CD4-positive, alpha-beta memory T cell (primary cell): ENCODE measurements at regions not wholly inside any gene's neighbourhood (a gene's known extent, or its start where the extent isn't known, plus 50 kb on each side); places are given as distances from the start of the nearest gene placed in this dataset.
A peak's percentile ranks its signal among the peaks of the same experiment; 100 is the strongest.

Experiments used
- CTCF ChIA-PET: fragments of 350-600 bp; sonication (Branson Sonifier 250); formaldehyde crosslinking; loops from one replicate; lab custom pipeline; 2021; ENCODE audit warnings: inconsistent platforms; ENCODE audit not compliant: partially characterized antibody; lab: Charles Lee
- POLR2A ChIA-PET: fragments of 350-600 bp; sonication (Branson Sonifier 250); formaldehyde crosslinking; loops from one replicate; lab custom pipeline; 2021; ENCODE audit not compliant: partially characterized antibody; lab: Charles Lee
- DNase-seq, 5 donors: peaks; one replicate each; pipeline versions ENCODE4 v3.0.0 to v3.0.0-alpha.2; 2020 to 2022; ENCODE audit warnings: mixed read lengths in 1 of 5
- H3K27ac ChIP-seq: one replicate; pipeline ENCODE4 v1.7.0; 2013; ENCODE audit warnings: low read depth, low read length
- H3K27me3 ChIP-seq: 2 replicates; pipeline ENCODE4 v1.7.0; 2013; ENCODE audit warnings: mild to moderate bottlenecking, low read length, moderate library complexity; ENCODE audit not compliant: insufficient read depth
- H3K36me3 ChIP-seq: 2 replicates; pipeline ENCODE4 v1.7.0; 2013; ENCODE audit warnings: mild to moderate bottlenecking, low read length, moderate library complexity; ENCODE audit not compliant: insufficient read depth
- H3K4me1 ChIP-seq: 2 replicates; pipeline ENCODE4 v1.7.0; 2013; ENCODE audit warnings: mild to moderate bottlenecking, low read length, moderate library complexity; ENCODE audit not compliant: insufficient read depth
- H3K4me3 ChIP-seq, 2 donors: one replicate each; pipeline ENCODE4 v1.7.0; 2013; ENCODE audit warnings: low read length in 2 of 2, mild to moderate bottlenecking in 1 of 2
- H3K9me3 ChIP-seq, 2 donors: one replicate each; pipeline ENCODE4 v1.7.0; 2013; ENCODE audit warnings: low read length in 2 of 2, control low read depth in 1 of 2; ENCODE audit not compliant: control insufficient read depth in 1 of 2
- H3K27ac Mint-ChIP-seq, 7 donors: one replicate each; pipeline ENCODE4 v1.8.0; 2020 to 2021; ENCODE audit warnings: mixed read lengths in 7 of 7, mild to moderate bottlenecking in 6 of 7, inconsistent platforms in 3 of 7, moderate library complexity in 3 of 7
- H3K27me3 Mint-ChIP-seq, 2 donors: one replicate each; pipeline ENCODE4 v1.8.0; 2020 to 2021; ENCODE audit warnings: mixed read lengths in 2 of 2
- H3K36me3 Mint-ChIP-seq, 2 donors: one replicate each; pipeline ENCODE4 v1.8.0; 2020 to 2021; ENCODE audit warnings: mixed read lengths in 2 of 2, inconsistent platforms in 1 of 2, mild to moderate bottlenecking in 1 of 2
- H3K4me1 Mint-ChIP-seq, 4 donors: one replicate each; pipeline ENCODE4 v1.8.0; 2020 to 2021; ENCODE audit warnings: mixed read lengths in 4 of 4, mild to moderate bottlenecking in 1 of 4
- H3K4me3 Mint-ChIP-seq, 8 donors: one replicate each; pipeline ENCODE4 v1.8.0; 2020 to 2021; ENCODE audit warnings: mixed read lengths in 8 of 8, mild to moderate bottlenecking in 7 of 8, moderate library complexity in 6 of 8, inconsistent platforms in 3 of 8
- H3K9me3 Mint-ChIP-seq, 8 donors: one replicate each; pipeline ENCODE4 v1.8.0; 2020 to 2021; ENCODE audit warnings: mixed read lengths in 8 of 8, mild to moderate bottlenecking in 5 of 8, inconsistent platforms in 3 of 8, moderate library complexity in 1 of 8
- intact Hi-C: fragments of 100-400 bp; cut with micrococcal nuclease; formaldehyde crosslinking; loops from one replicate; pipeline ENCODE4 v1.15.1; 2023

GRCh38 chr2:48190230-48190629 lies 124.3 kb upstream of the FOXN2 start:
- Mint-ChIP-seq H3K4me1 (no peaks in the 10 kb centered on the region), H3K4me3 (no peak overlapping the region), H3K27me3 (peaks cover 0 to 1% of the 10 kb centered on the region in 2 donors), H3K27ac (no peak overlapping the region), H3K9me3 (peaks cover 0 to 5% (median 0%) of the 10 kb centered on the region in 8 donors), H3K36me3 (peaks cover 0 to 7% of the 10 kb centered on the region in 2 donors)
- ChIA-PET CTCF (no interaction called here), POLR2A (no interaction called here)
- Histone ChIP-seq H3K4me1 (no peaks in the 10 kb centered on the region), H3K4me3 (no peak overlapping the region), H3K27me3 (no peaks in the 10 kb centered on the region), H3K9me3 (no peaks in the 10 kb centered on the region), H3K36me3 (no peaks in the 10 kb centered on the region), H3K27ac (no peak overlapping the region)
- intact Hi-C loops: no loop called here
- DNase-seq: no peak

- ChIA-PET POLR2A (no interaction called here), CTCF (no interaction called here)
- no peak overlapping the region for H3K4me3 Mint-ChIP-seq
- Histone ChIP-seq H3K4me1 (no peaks in the 10 kb centered on the region), H3K36me3 (no peaks in the 10 kb centered on the region), H3K27ac (no peak overlapping the region), H3K9me3 (no peaks in the 10 kb centered on the region), H3K4me3 (no peak overlapping the region), H3K27me3 (no peaks in the 10 kb centered on the region)
- H3K27ac Mint-ChIP-seq: peak overlapping the region in 1 of 7 donors; percentile 6
- H3K36me3 Mint-ChIP-seq: peaks cover 0 to 2% of the 10 kb centered on the region in 2 donors
- intact Hi-C loops: no loop called here
- no peaks in the 10 kb centered on the region for H3K4me1 Mint-ChIP-seq
- peaks cover 0 to 3% (median 0%) of the 10 kb centered on the region in 8 donors for H3K9me3 Mint-ChIP-seq
- no peaks in the 10 kb centered on the region for H3K27me3 Mint-ChIP-seq
- no peak for DNase-seq
These were observed 119.8 kb upstream of the FOXN2 start for GRCh38 chr2:48194641-48195040.

- Histone ChIP-seq H3K27ac (no peak overlapping the region), H3K4me1 (no peaks in the 10 kb centered on the region), H3K9me3 (no peaks in the 10 kb centered on the region), H3K27me3 (no peaks in the 10 kb centered on the region), H3K36me3 (no peaks in the 10 kb centered on the region), H3K4me3 (no peak overlapping the region)
- Mint-ChIP-seq H3K27ac (peak overlapping the region in 2 of 7 donors; percentile 6 to 80), H3K4me3 (no peak overlapping the region), H3K36me3 (no peaks in the 10 kb centered on the region), H3K27me3 (no peaks in the 10 kb centered on the region), H3K9me3 (no peaks in the 10 kb centered on the region), H3K4me1 (no peaks in the 10 kb centered on the region)
- intact Hi-C loops: no loop called here
- ChIA-PET POLR2A (no interaction called here), CTCF (no interaction called here)
- no peak for DNase-seq
These were observed 119.3 kb upstream of the FOXN2 start for GRCh38 chr2:48195169-48195568.

GRCh38 chr2:48197618-48198017 lies 116.9 kb upstream of the FOXN2 start:
- Histone ChIP-seq H3K36me3 (no peaks in the 10 kb centered on the region), H3K4me1 (no peaks in the 10 kb centered on the region), H3K9me3 (no peaks in the 10 kb centered on the region), H3K27me3 (no peaks in the 10 kb centered on the region), H3K4me3 (no peak overlapping the region), H3K27ac (no peak overlapping the region)
- H3K4me3 Mint-ChIP-seq: no peak overlapping the region
- H3K9me3 Mint-ChIP-seq: no peaks in the 10 kb centered on the region
- intact Hi-C loops: no loop called here
- ChIA-PET POLR2A (no interaction called here), CTCF (no interaction called here)
- no peaks in the 10 kb centered on the region for H3K4me1 Mint-ChIP-seq
- peak overlapping the region in 1 of 7 donors; percentile 3 for H3K27ac Mint-ChIP-seq
- no peak for DNase-seq
- H3K27me3 Mint-ChIP-seq: no peaks in the 10 kb centered on the region
- H3K36me3 Mint-ChIP-seq: no peaks in the 10 kb centered on the region

GRCh38 chr2:48198371-48198770 lies 116.1 kb upstream of the FOXN2 start:
- H3K9me3 ChIP-seq: no peaks in the 10 kb centered on the region
- H3K27me3 ChIP-seq: no peaks in the 10 kb centered on the region
- no peaks in the 10 kb centered on the region for H3K36me3 Mint-ChIP-seq
- H3K27ac ChIP-seq: no peak overlapping the region
- no peaks in the 10 kb centered on the region for H3K4me1 Mint-ChIP-seq
- H3K36me3 ChIP-seq: no peaks in the 10 kb centered on the region
- H3K4me1 ChIP-seq: no peaks in the 10 kb centered on the region
- no peak overlapping the region for H3K4me3 ChIP-seq
- no peaks in the 10 kb centered on the region for H3K27me3 Mint-ChIP-seq
- H3K27ac Mint-ChIP-seq: peak overlapping the region in 1 of 7 donors; percentile 70
- POLR2A ChIA-PET: no interaction called here
- no peak for DNase-seq
- intact Hi-C loops: no loop called here
- H3K9me3 Mint-ChIP-seq: no peaks in the 10 kb centered on the region
- CTCF ChIA-PET: no interaction called here
- H3K4me3 Mint-ChIP-seq: no peak overlapping the region

- no peaks in the 10 kb centered on the region for H3K27me3 Mint-ChIP-seq
- Histone ChIP-seq H3K4me3 (no peak overlapping the region), H3K36me3 (no peaks in the 10 kb centered on the region), H3K27me3 (no peaks in the 10 kb centered on the region), H3K27ac (no peak overlapping the region), H3K4me1 (no peaks in the 10 kb centered on the region), H3K9me3 (no peaks in the 10 kb centered on the region)
- no peaks in the 10 kb centered on the region for H3K36me3 Mint-ChIP-seq
- ChIA-PET CTCF (no interaction called here), POLR2A (no interaction called here)
- no peak overlapping the region for H3K4me3 Mint-ChIP-seq
- no peaks in the 10 kb centered on the region for H3K4me1 Mint-ChIP-seq
- H3K27ac Mint-ChIP-seq: no peak overlapping the region
- DNase-seq: no peak
- H3K9me3 Mint-ChIP-seq: no peaks in the 10 kb centered on the region
- intact Hi-C loops: no loop called here
These were observed 115.4 kb upstream of the FOXN2 start for GRCh38 chr2:48199070-48199469.

- Histone ChIP-seq H3K27me3 (no peaks in the 10 kb centered on the region), H3K36me3 (no peaks in the 10 kb centered on the region), H3K4me1 (no peaks in the 10 kb centered on the region), H3K9me3 (no peaks in the 10 kb centered on the region), H3K4me3 (no peak overlapping the region), H3K27ac (no peak overlapping the region)
- Mint-ChIP-seq H3K9me3 (no peaks in the 10 kb centered on the region), H3K27me3 (no peaks in the 10 kb centered on the region), H3K36me3 (no peaks in the 10 kb centered on the region), H3K4me1 (peaks cover 0 to 4% (median under 1%) of the 10 kb centered on the region in 4 donors), H3K27ac (peak overlapping the region in 1 of 7 donors; percentile 53), H3K4me3 (no peak overlapping the region)
- no peak for DNase-seq
- intact Hi-C loops: no loop called here
- POLR2A ChIA-PET: no interaction called here
- CTCF ChIA-PET: interaction anchor here (0.6 to 1.0 kb wide), 3 partner anchors 11 to 88 kb away, joined by 3 to 5 read pairs (median 3); no protein-coding TSS in a partner anchor
These were observed 113.7 kb upstream of the FOXN2 start for GRCh38 chr2:48200620-48201293.
